BE2C (cell line): ENCODE measurements at regions not wholly inside any gene's neighbourhood (a gene's known extent, or its start where the extent isn't known, plus 50 kb on each side); places are given as distances from the start of the nearest gene placed in this dataset.

Experiments
- DNase-seq: peaks from one replicate; pipeline ENCODE4 v3.0.0-alpha.2; 2020
- H3K27me3 ChIP-seq: fragments of 250-450 bp; sonication (Bioruptor Pico); 2 replicates; pipeline ENCODE4 v1.5.1; 2020; ENCODE audit warnings: mild to moderate bottlenecking
- H3K36me3 ChIP-seq: fragments of 250-450 bp; sonication (Bioruptor Pico); 2 replicates; pipeline ENCODE4 v1.5.1; 2020; ENCODE audit warnings: mild to moderate bottlenecking
- H3K4me1 ChIP-seq: fragments of 250-450 bp; sonication (Bioruptor Pico); 2 replicates; pipeline ENCODE4 v1.5.1; 2020
- H3K4me3 ChIP-seq: 2 replicates; pipeline ENCODE4 v1.5.1; 2011; ENCODE audit warnings: low read depth, low read length
- H3K9me3 ChIP-seq: fragments of 250-450 bp; sonication (Bioruptor Pico); 2 replicates; pipeline ENCODE4 v1.5.1; 2020
- TF ChIP-seq, protein P1 (sequence below): IDR thresholded peaks from 2 replicates; pipeline ENCODE4 v1.5.1; 2012; ENCODE audit warnings: mild to moderate bottlenecking, low read depth, low read length

DNA sequence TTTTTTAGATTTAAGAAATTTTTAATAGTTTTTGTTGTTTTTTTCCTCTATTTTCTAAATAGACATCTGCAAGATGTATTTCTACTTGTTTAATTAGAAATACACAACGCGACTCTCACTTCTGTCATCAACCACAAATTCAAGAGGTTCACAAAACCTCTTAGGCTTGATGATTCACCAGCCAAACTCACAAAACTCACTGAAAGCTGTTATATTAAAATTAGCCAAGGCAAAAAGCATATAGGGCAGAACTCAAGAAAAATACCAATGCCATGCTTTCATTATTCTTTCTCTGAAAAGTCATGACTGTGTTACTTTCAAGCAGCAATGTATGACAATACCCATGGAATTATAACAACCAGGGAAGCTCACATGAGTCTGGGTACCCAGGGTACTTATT lies 487.0 kb upstream of the RGS18 start:
- Histone ChIP-seq H3K4me3 (no peak overlapping the region), H3K4me1 (peaks cover 9% of the 10 kb centered on the region), H3K36me3 (no peaks in the 10 kb centered on the region), H3K27me3 (no peaks in the 10 kb centered on the region), H3K9me3 (no peaks in the 10 kb centered on the region)
- TF ChIP-seq, protein P1, sequence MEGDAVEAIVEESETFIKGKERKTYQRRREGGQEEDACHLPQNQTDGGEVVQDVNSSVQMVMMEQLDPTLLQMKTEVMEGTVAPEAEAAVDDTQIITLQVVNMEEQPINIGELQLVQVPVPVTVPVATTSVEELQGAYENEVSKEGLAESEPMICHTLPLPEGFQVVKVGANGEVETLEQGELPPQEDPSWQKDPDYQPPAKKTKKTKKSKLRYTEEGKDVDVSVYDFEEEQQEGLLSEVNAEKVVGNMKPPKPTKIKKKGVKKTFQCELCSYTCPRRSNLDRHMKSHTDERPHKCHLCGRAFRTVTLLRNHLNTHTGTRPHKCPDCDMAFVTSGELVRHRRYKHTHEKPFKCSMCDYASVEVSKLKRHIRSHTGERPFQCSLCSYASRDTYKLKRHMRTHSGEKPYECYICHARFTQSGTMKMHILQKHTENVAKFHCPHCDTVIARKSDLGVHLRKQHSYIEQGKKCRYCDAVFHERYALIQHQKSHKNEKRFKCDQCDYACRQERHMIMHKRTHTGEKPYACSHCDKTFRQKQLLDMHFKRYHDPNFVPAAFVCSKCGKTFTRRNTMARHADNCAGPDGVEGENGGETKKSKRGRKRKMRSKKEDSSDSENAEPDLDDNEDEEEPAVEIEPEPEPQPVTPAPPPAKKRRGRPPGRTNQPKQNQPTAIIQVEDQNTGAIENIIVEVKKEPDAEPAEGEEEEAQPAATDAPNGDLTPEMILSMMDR, result no peak
- DNase-seq, result no peak

DNA sequence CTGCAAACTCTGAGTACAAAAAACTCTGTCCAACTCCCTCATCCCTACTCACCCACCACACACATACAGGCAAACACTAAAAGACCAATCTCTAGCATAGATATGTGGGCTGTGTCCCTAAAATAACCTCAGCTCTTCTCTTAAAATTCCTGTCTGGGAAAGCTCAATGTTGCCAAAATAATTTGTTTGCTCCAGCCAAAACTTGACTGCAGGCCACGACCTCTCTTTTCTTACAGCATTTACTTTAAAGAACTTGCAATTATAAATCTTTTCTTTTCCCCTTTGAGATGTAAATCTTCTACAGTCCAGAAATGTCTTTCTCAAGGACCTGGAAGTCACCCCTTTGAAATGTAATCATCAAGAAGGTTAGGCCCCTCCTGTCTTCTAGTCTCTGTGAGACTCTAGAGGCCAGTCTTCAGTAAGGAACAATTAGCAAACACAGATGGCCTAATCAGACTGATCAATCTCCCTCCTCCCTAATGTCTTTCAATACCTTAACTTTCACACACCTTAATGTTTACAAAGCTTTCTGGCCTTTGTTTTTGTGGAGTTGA lies 483.6 kb upstream of the RGS18 start:
- Histone ChIP-seq H3K36me3 (no peaks in the 10 kb centered on the region), H3K4me3 (no peak overlapping the region)
- no peak for DNase-seq

DNA sequence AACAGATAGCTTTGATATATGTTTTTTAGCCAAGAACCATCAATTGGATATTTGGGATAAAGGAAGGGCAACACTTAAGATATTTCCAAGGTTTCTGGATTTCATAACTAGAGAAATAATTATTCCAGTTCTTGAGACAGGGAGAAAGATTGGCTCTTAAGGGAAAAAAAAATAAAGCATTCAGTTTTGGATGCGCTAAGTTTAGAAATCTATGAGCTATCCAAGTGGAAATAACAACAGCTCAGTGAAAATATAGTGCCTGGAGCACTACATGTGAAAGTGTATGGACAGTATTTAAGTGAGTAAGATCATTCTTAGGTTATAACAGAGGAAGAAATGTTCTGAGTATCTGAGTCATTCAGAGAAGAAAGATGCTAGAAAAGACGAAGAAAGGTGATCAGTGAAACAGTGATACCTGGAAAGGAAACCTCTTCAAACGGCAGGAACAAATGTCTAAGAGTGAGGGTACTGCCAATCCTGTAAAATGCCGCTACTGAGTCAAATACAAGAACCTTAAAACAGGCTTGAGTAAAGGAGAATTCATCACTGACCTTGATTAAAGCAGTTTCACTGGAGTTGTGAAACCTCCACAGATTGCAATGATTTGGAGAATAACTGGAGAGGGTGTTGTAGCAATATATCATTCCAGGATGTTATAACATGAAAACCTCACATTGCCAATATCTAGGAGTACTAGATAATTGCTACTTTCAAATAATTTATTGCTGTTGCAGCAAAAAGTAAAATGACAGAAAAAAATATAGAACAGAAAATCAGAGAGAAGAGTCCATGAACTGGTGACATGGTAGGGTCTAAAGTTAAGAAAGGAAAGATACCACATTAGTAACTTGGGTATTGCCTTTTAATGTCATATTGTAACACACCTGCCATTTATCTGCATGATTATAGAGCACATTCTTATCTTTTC lies 482.1 kb upstream of the RGS18 start:
- no peaks in the 10 kb centered on the region for H3K27me3 ChIP-seq
- no peak overlapping the region for H3K4me3 ChIP-seq
- TF ChIP-seq, protein P1, result no peak
- no peaks in the 10 kb centered on the region for H3K36me3 ChIP-seq
- DNase-seq, result no peak
- no peaks in the 10 kb centered on the region for H3K9me3 ChIP-seq
- H3K4me1 ChIP-seq, result peaks cover 9% of the 10 kb centered on the region

More for the DNA sequence above, 483.6 kb upstream of the RGS18 start:
- TF ChIP-seq, protein P1, result no peak
- no peaks in the 10 kb centered on the region for H3K27me3 ChIP-seq
- H3K4me1 ChIP-seq, result peaks cover 9% of the 10 kb centered on the region
- H3K9me3 ChIP-seq, result no peaks in the 10 kb centered on the region

DNA sequence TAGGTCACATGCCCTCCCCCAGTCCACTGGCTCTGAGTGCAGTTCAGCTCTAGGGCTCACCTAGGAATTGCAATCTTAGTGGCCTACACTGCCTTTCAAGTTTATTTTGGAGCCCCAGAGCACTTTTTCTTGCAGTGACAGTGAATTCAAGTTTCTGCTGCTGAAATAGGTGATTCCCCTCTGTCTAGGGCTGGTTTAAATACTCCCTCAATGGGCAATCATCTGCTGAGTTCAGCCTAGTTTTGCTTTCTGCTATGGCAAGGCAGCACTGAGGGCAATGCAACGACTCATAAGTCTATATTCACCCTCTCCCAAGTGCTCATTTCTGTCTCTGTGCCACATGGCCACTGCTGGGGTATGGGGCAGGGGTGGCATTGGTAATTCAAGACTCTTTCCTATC lies 472.6 kb upstream of the RGS18 start:
- H3K4me1 ChIP-seq, result no peaks in the 10 kb centered on the region
- H3K36me3 ChIP-seq, result no peaks in the 10 kb centered on the region
- no peak overlapping the region for H3K4me3 ChIP-seq
- no peak for DNase-seq
- TF ChIP-seq, protein P1, result no peak
- H3K9me3 ChIP-seq, result no peaks in the 10 kb centered on the region; the same call in 1 of the 2 replicates
- no peaks in the 10 kb centered on the region for H3K27me3 ChIP-seq

DNA sequence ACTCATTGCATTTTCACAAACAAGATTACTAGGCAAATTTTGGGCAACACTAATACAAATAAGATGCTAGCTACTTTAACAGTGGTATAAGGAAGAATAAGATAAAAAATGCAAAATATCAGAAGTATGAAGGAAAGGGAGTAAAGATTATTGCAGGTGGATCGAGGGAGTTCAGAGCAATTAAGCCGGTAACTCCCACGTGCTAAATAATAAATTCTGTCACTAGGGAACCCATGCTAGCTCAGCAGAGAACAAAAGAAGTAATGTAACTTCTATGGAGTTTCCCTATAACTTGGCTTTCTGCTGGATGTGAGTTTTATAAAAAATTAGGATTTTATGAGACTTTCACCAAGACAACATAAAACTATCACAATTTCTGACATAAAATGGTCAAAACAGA lies 470.5 kb upstream of the RGS18 start:
- H3K9me3 ChIP-seq, result no peaks in the 10 kb centered on the region; the same call in 1 of the 2 replicates
- no peak for DNase-seq
- no peaks in the 10 kb centered on the region for H3K4me1 ChIP-seq
- TF ChIP-seq, protein P1, result no peak
- no peaks in the 10 kb centered on the region for H3K36me3 ChIP-seq
- no peak overlapping the region for H3K4me3 ChIP-seq
- H3K27me3 ChIP-seq, result no peaks in the 10 kb centered on the region

DNA sequence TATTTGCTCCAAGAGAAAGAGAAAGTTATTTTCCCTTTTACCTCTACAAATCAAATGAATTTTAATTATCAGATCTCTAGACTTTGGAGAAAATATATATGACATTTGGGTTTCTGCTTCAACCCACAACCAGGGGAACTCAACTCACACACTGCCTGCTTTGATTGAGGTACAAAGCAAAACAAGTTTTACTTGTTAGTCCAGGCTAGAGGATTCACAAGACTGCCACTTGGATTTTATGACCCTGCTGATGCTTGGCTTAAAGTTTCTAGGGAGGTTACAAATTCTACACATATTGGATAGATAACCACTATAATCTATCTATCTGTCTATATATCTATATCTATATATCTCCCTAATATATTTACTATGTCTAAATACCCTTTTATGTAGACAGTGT lies 467.3 kb upstream of the RGS18 start:
- H3K9me3 ChIP-seq, result no peaks in the 10 kb centered on the region; the same call in 1 of the 2 replicates
- no peaks in the 10 kb centered on the region for H3K36me3 ChIP-seq
- DNase-seq, result no peak
- H3K4me3 ChIP-seq, result no peak overlapping the region
- H3K4me1 ChIP-seq, result no peaks in the 10 kb centered on the region
- no peaks in the 10 kb centered on the region for H3K27me3 ChIP-seq
- TF ChIP-seq, protein P1, result no peak
